Esophagus squamous epithelium (tissue), 5 donors: ENCODE measurements at regions not wholly inside any gene's neighbourhood (a gene's known extent, or its start where the extent isn't known, plus 50 kb on each side); places are given as distances from the start of the nearest gene placed in this dataset.

Experiments
- DNase-seq: peaks from one replicate; lab custom pipeline; 2025; lab: John Stamatoyannopoulos, UW
- H3K27ac ChIP-seq, 4 donors: fragments of 200-600 bp; sonication (generic); one replicate each; pipeline ENCODE4 v1.5.1; 2016 to 2019; ENCODE audit warnings: mild to moderate bottlenecking in 1 of 4
- H3K27me3 ChIP-seq, 4 donors: fragments of 200-600 bp; sonication (generic); 1 replicate in 3 of 4; 2 replicates in 1 of 4; pipeline versions ENCODE4 v1.5.1 to v1.6.0; 2017 to 2021; ENCODE audit warnings: antibody characterized with exemption in 1 of 4
- H3K36me3 ChIP-seq, 3 donors: fragments of 200-600 bp; sonication (generic); one replicate each; pipeline ENCODE4 v1.5.1; 2016 to 2019
- H3K4me1 ChIP-seq, 3 donors: fragments of 200-600 bp; sonication (generic); one replicate each; pipeline ENCODE4 v1.5.1; 2017 to 2019
- H3K4me3 ChIP-seq, 4 donors: fragments of 200-600 bp; sonication (generic); 1 replicate in 3 of 4; 2 replicates in 1 of 4; pipeline ENCODE4 v1.5.1; 2016 to 2019; ENCODE audit warnings: mild to moderate bottlenecking in 2 of 4, moderate library complexity in 1 of 4
- H3K9me3 ChIP-seq, 3 donors: fragments of 200-600 bp; sonication (generic); one replicate each; pipeline ENCODE4 v1.5.1; 2016 to 2019
- POLR2A ChIP-seq, 4 donors: fragments of 450-650 bp; IDR thresholded peaks; one replicate each; pipeline ENCODE4 v1.6.1; 2017; ENCODE audit warnings: antibody characterized with exemption in 4 of 4, mild to moderate bottlenecking in 4 of 4, moderate library complexity in 3 of 4
- WGBS, 2 donors: methylation state at CpG; one replicate each; pipeline ENCODE4 v1.1.5; 2018; 5-methylcytosine and 5-hydroxymethylcytosine counted together
- intact Hi-C: fragments of 100-400 bp; cut with DNase I; formaldehyde crosslinking; loops from one replicate; pipeline ENCODE4 v1.15.0; 2022
- TF ChIP-seq, protein P1 (sequence below), 6 experiments: fragments of 450-650 bp in 4 of 6; fragments of 200-600 bp in 2 of 6; sonication (generic) in 2 of 6; IDR thresholded peaks; one replicate each; pipeline ENCODE4 v1.5.1; 2016 to 2019; ENCODE audit warnings: antibody characterized with exemption in 6 of 6, mild to moderate bottlenecking in 4 of 6, moderate library complexity in 4 of 6
- donor health status: DM: yes; HTN: yes; CAD: no.

GRCh38 chr9:90014421-90014820 is 409.6 kb downstream of the GADD45G start:
- Histone ChIP-seq H3K4me3 (no peak overlapping the region), H3K36me3 (no peaks in the 10 kb centered on the region), H3K9me3 (no peaks in the 10 kb centered on the region), H3K27me3 (peaks cover 0 to 43% (median 0%) of the 10 kb centered on the region in 4 donors), H3K27ac (no peak overlapping the region), H3K4me1 (peaks cover 7 to 25% (median 9%) of the 10 kb centered on the region in 3 donors)
- intact Hi-C loops, result no loop called here
- no peak for TF ChIP-seq POLR2A (IDR thresholded peaks at IDR 0.05)
- TF ChIP-seq, protein P1, sequence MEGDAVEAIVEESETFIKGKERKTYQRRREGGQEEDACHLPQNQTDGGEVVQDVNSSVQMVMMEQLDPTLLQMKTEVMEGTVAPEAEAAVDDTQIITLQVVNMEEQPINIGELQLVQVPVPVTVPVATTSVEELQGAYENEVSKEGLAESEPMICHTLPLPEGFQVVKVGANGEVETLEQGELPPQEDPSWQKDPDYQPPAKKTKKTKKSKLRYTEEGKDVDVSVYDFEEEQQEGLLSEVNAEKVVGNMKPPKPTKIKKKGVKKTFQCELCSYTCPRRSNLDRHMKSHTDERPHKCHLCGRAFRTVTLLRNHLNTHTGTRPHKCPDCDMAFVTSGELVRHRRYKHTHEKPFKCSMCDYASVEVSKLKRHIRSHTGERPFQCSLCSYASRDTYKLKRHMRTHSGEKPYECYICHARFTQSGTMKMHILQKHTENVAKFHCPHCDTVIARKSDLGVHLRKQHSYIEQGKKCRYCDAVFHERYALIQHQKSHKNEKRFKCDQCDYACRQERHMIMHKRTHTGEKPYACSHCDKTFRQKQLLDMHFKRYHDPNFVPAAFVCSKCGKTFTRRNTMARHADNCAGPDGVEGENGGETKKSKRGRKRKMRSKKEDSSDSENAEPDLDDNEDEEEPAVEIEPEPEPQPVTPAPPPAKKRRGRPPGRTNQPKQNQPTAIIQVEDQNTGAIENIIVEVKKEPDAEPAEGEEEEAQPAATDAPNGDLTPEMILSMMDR (IDR thresholded peaks at IDR 0.05), result no peak
- WGBS, 2 donors, result 48 to 57% methylated on average over 8 to 9 of the region's 9 CpGs
- DNase-seq, result no peak

- H3K4me1 ChIP-seq, result peaks cover 7 to 38% (median 9%) of the 10 kb centered on the region in 3 donors
- H3K36me3 ChIP-seq, result no peaks in the 10 kb centered on the region
- H3K27ac ChIP-seq, result no peak overlapping the region
- intact Hi-C loops, result no loop called here
- no peak for DNase-seq
- H3K9me3 ChIP-seq, result no peaks in the 10 kb centered on the region
- H3K4me3 ChIP-seq, result no peak overlapping the region
- H3K27me3 ChIP-seq, result peaks cover 0 to 40% (median 0%) of the 10 kb centered on the region in 4 donors
- 75 to 86% methylated on average over 1 of the region's 1 CpG for WGBS, 2 donors
- TF ChIP-seq, protein P1 (IDR thresholded peaks at IDR 0.05), result no peak
- no peak for TF ChIP-seq POLR2A (IDR thresholded peaks at IDR 0.05)
Observed at GRCh38 chr9:90016272-90016671, 411.5 kb downstream of the GADD45G start.

GRCh38 chr9:90017679-90018078 is 412.9 kb downstream of the GADD45G start:
- DNase-seq, result no peak
- WGBS, 2 donors, result 88 to 89% methylated on average over 7 of the region's 7 CpGs
- intact Hi-C loops, result no loop called here
- Histone ChIP-seq H3K4me3 (no peak overlapping the region), H3K9me3 (peaks cover 0 to 8% (median 0%) of the 10 kb centered on the region in 3 donors), H3K4me1 (peaks cover 7 to 38% (median 9%) of the 10 kb centered on the region in 3 donors), H3K36me3 (no peaks in the 10 kb centered on the region), H3K27ac (no peak overlapping the region), H3K27me3 (peaks cover 0 to 40% (median 0%) of the 10 kb centered on the region in 4 donors)
- TF ChIP-seq, protein P1 (IDR thresholded peaks at IDR 0.05), result no peak

DNA sequence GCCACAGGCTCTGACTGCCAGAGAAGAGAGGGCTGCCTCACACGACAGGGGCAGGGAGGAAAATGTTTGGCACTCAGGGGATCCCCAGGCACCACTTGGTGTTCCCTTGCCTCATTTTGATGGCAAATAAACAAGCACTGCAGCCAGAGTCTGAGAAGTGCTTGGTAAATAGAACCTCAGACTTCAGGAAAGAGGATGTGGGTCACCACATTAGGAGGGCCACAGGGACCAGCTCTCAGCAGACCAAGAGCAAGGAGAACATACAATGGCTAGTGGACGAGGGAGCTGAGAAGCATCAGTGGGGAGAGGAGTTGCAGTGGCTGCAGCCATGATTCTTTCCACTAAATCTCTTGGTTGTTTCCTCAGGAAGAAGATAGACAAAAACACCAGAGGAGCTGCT is 413.9 kb downstream of the GADD45G start:
- no peak for DNase-seq
- 46 to 76% methylated on average over 2 of the region's 2 CpGs for WGBS, 2 donors
- intact Hi-C loops, result no loop called here
- Histone ChIP-seq H3K4me3 (no peak overlapping the region), H3K4me1 (peaks cover 7 to 32% (median 9%) of the 10 kb centered on the region in 3 donors), H3K27me3 (peaks cover 0 to 42% (median 0%) of the 10 kb centered on the region in 4 donors), H3K36me3 (no peaks in the 10 kb centered on the region), H3K9me3 (peaks cover 0 to 8% (median 0%) of the 10 kb centered on the region in 3 donors), H3K27ac (no peak overlapping the region)
- no peak for TF ChIP-seq POLR2A (IDR thresholded peaks at IDR 0.05)
- TF ChIP-seq, protein P1 (IDR thresholded peaks at IDR 0.05), result no peak

DNA sequence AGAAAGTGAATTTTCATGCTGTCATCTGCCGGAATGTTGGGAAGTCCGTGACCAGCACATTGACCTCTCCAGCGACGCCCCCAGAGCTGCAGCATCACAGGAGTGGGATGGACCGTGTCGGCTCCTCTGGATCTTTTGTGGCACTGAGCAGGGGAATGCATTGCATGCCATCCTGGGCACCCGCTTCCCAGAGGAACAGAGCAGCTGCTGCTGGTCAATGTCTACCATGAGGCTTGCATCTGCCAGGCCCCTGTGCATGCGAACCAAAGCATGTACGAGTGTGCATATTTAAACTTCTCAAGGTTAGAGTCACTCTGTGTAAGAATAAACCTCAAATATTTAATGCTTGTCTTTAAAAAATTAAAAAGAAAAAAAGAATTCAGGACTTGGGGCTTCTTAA is 414.8 kb downstream of the GADD45G start:
- H3K27ac ChIP-seq, result no peak overlapping the region
- intact Hi-C loops, result no loop called here
- peaks cover 0 to 8% (median 0%) of the 10 kb centered on the region in 3 donors for H3K9me3 ChIP-seq
- 86 to 98% methylated on average over 8 to 9 of the region's 9 CpGs for WGBS, 2 donors
- TF ChIP-seq, protein P1 (IDR thresholded peaks at IDR 0.05), result no peak
- TF ChIP-seq POLR2A (IDR thresholded peaks at IDR 0.05), result no peak
- DNase-seq, result no peak
- H3K4me3 ChIP-seq, result no peak overlapping the region
- no peaks in the 10 kb centered on the region for H3K36me3 ChIP-seq
- H3K4me1 ChIP-seq, result peaks cover 1 to 25% (median 7%) of the 10 kb centered on the region in 3 donors
- peaks cover 0 to 40% (median 0%) of the 10 kb centered on the region in 4 donors for H3K27me3 ChIP-seq
